ENCODE measurements at regions not wholly inside any gene's neighbourhood (a gene's known extent, or its start where the extent isn't known, plus 50 kb on each side); places are given as distances from the start of the nearest gene placed in this dataset.

GRCh38 chr18:43876748-43877147 lies 599.5 kb upstream of the SYT4 start:
- DNase-seq, result no peak
- no peaks in the 10 kb centered on the region for H3K27me3 Mint-ChIP-seq (ENCODE audit: low read depth in 2 of 2)
- intact Hi-C loops (cut with micrococcal nuclease), result no loop called here

GRCh38 chr18:43877616-43878321 lies 600.5 kb upstream of the SYT4 start:
- Histone ChIP-seq H3K36me3 (ENCODE audit: control insufficient read depth, insufficient read depth, low read length) (no peaks in the 10 kb centered on the region), H3K4me1 (ENCODE audit: control insufficient read depth, insufficient read depth, low read length) (no peaks in the 10 kb centered on the region), H3K9me3 (ENCODE audit: control insufficient read depth, insufficient read depth, low read length) (no peaks in the 10 kb centered on the region), H3K27ac (ENCODE audit: low read length) (no peak overlapping the region), H3K27me3 (ENCODE audit: control insufficient read depth, insufficient read depth, low read length) (no peaks in the 10 kb centered on the region), H3K4me3 (ENCODE audit: low read length) (no peak overlapping the region)
- no peaks in the 10 kb centered on the region for H3K36me3 Mint-ChIP-seq
- WGBS (ENCODE audit: insufficient coverage), result 94% methylated on average over 2 of the region's 3 CpGs
- DNase-seq, result no peak
- no peaks in the 10 kb centered on the region for H3K4me1 Mint-ChIP-seq
- H3K27ac Mint-ChIP-seq, result no peak overlapping the region
- H3K4me3 Mint-ChIP-seq, result no peak overlapping the region
- no peak for TF ChIP-seq CTCF (IDR thresholded peaks at IDR 0.05)
- peaks cover 6 to 10% of the 10 kb centered on the region in 2 donors for H3K9me3 Mint-ChIP-seq
- intact Hi-C loops (cut with micrococcal nuclease), result no loop called here
- H3K27me3 Mint-ChIP-seq (ENCODE audit: low read depth in 2 of 2), result no peaks in the 10 kb centered on the region
- ATAC-seq, result no peak

More at GRCh38 chr18:43876748-43877147, 599.5 kb upstream of the SYT4 start:
- no peaks in the 10 kb centered on the region for H3K36me3 ChIP-seq (ENCODE audit: control insufficient read depth, insufficient read depth, low read length)
- H3K4me1 ChIP-seq (ENCODE audit: control insufficient read depth, insufficient read depth, low read length), result no peaks in the 10 kb centered on the region
- H3K9me3 Mint-ChIP-seq, result peaks cover 6 to 10% of the 10 kb centered on the region in 2 donors
- no peak overlapping the region for H3K4me3 Mint-ChIP-seq
- no peak overlapping the region for H3K27ac ChIP-seq (ENCODE audit: low read length)
- H3K27me3 ChIP-seq (ENCODE audit: control insufficient read depth, insufficient read depth, low read length), result no peaks in the 10 kb centered on the region
- no peaks in the 10 kb centered on the region for H3K36me3 Mint-ChIP-seq
- no peak overlapping the region for H3K4me3 ChIP-seq (ENCODE audit: low read length)
- no peak overlapping the region for H3K27ac Mint-ChIP-seq
- H3K4me1 Mint-ChIP-seq, result no peaks in the 10 kb centered on the region
- ATAC-seq, result no peak
- WGBS (ENCODE audit: insufficient coverage), result 85% methylated on average over 4 of the region's 4 CpGs
- H3K9me3 ChIP-seq (ENCODE audit: control insufficient read depth, insufficient read depth, low read length), result no peaks in the 10 kb centered on the region
- no peak for TF ChIP-seq CTCF (IDR thresholded peaks at IDR 0.05)

GRCh38 chr18:43879415-43879814 lies 602.1 kb upstream of the SYT4 start:
- intact Hi-C loops (cut with micrococcal nuclease), result no loop called here
- no peaks in the 10 kb centered on the region for H3K27me3 ChIP-seq (ENCODE audit: control insufficient read depth, insufficient read depth, low read length)
- TF ChIP-seq CTCF (IDR thresholded peaks at IDR 0.05), result no peak

More at GRCh38 chr18:43879415-43879814, 602.1 kb upstream of the SYT4 start:
- no peak overlapping the region for H3K27ac ChIP-seq (ENCODE audit: low read length)
- no peaks in the 10 kb centered on the region for H3K9me3 ChIP-seq (ENCODE audit: control insufficient read depth, insufficient read depth, low read length)
- ATAC-seq (no peak), DNase-seq (no peak)
- Mint-ChIP-seq H3K27ac (no peak overlapping the region), H3K4me3 (no peak overlapping the region), H3K36me3 (no peaks in the 10 kb centered on the region), H3K9me3 (peaks cover 6 to 10% of the 10 kb centered on the region in 2 donors), H3K4me1 (no peaks in the 10 kb centered on the region), H3K27me3 (ENCODE audit: low read depth in 2 of 2) (no peaks in the 10 kb centered on the region)
- WGBS (ENCODE audit: insufficient coverage), result 57% methylated on average over 3 of the region's 3 CpGs
- H3K4me1 ChIP-seq (ENCODE audit: control insufficient read depth, insufficient read depth, low read length), result no peaks in the 10 kb centered on the region
- H3K4me3 ChIP-seq (ENCODE audit: low read length), result no peak overlapping the region
- no peaks in the 10 kb centered on the region for H3K36me3 ChIP-seq (ENCODE audit: control insufficient read depth, insufficient read depth, low read length)

Measured in natural killer cell (primary cell).